GM18499 (cell line): ENCODE measurements at regions not wholly inside any gene's neighbourhood (a gene's known extent, or its start where the extent isn't known, plus 50 kb on each side); places are given as distances from the start of the nearest gene placed in this dataset.

Experiments
- ATAC-seq: cut with Tn5 transposase; IDR thresholded peaks from one replicate; pipeline ENCODE4 v1.9.1; 2021; ENCODE audit warnings: moderate number of reproducible peaks; ENCODE audit not compliant: insufficient read depth, unreplicated experiment

GRCh38 chr1:79323239-79324025 is 316.9 kb upstream of the ADGRL4 start:
- no peak for ATAC-seq

DNA sequence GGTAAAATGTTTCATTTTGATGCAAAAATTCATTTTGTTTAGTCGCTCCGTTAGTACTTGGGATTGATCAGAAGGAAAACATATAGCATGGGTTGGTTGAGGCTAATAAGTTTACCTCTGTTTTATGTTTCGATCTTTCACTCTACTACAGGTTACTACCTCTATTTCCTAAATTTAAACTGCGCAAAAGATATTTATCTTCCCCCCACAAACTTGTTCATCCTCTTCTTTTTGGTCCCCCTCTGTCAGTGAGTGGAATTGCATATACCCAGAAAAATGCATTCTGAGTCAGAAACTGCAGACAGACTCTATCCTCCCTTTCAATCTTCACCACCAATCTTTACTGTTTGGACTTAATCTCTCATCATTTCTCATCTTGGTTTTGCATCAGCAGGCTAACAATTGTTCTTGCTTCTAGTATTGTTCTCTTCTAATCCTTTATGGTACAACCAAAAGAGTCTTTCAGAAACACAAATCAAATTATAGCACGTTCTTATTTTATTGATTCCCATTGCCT is 316.0 kb upstream of the ADGRL4 start:
- ATAC-seq = no peak

DNA sequence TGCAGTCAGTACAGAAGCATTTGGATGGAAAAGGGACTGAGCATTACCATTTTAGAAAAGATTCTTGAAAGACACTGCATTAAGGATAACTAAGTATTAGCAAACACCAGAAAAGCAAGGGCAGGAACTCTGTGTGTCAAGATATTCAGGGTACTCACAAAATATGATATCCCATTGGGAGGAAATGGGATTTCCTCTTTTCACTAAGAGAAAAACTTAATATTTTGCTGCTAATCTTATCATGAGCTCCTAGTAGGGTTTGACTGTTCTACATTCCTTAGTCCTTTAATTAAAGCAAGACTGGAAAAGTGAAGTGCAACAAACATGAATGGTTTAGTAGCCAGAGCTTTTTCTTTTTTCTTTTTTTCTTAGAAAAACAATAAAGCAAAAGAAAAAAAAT is 305.9 kb upstream of the ADGRL4 start:
- ATAC-seq = no peak

DNA sequence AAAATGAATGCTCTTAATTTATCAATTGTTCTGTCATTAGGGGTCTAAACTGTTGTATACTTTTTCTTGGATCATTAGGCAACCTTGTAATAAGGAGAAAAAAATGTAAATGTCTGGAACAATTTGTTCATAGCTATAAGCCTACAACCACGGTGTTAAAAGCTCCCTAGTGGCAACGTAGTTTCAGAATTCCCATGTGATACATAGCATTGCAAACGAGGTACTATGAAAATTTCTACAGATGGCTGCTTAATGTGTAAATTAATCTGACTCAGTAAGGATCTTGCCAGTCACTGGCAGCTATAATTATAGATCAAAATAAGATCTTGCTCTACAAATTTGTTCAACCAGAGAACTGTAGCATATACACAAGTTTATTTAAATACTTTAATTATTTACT is 304.1 kb upstream of the ADGRL4 start:
- ATAC-seq = no peak

DNA sequence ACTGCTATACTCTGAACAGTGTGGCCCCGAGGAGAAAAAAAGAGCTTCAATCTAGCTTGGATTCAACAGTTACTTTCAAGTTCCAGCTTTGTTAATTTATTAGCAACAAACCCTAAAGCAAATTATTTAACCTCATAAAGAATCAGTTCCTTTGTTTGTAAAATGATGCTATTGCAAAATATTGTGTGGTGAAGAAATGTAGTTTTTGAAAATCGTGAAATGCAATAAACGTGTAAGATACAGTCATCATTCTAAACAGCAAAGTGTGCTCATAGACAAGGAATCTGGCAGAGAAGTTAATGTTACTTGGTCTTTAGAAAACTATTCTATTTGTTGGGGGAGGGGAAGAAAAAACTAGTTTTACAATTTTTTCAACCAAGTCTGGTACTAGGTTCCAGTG is 297.6 kb upstream of the ADGRL4 start:
- no peak for ATAC-seq

DNA sequence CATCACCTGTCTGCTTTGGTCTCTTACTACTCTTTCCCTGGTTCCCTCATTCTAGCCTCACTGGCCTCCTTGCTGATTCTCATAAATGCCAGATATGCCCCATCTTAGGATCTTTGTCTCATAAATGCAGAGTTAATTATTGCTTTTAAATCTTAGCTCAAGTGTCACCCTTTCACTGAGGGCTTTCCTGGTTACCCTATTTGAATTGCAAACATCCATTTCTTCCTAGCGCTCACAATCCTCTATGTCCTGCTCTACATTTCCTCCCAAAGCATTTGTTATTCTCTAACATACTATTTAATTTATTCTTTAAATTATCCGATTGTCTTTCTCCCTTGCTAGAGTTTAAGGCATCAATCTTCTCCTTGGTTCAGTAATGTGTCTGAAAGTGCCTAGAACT is 296.5 kb upstream of the ADGRL4 start:
- ATAC-seq = no peak

DNA sequence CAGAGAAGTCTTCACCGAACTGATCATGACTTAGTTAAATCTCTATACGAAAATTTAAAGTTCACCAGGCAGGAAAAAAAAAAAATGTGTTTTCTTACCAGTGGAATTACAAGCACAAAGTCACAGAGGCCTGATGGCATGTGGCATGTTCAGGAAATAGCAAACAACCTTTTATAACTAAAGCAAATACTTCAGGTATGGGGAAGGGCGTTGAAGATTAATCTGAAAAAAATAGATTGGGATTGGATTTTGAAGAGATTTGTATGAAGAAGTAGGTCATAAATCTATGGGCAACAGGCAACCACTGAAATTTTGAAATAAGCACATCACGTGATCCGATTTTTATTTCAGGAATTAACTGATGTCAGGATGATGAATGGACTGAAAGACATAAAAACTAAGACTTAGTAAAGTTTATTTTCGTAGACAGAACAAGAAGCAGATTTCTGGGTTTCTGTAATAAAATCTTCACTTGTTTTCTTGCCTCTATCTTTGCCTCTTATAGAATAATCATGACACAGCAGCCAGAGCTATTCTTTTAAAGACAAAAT is 295.9 kb upstream of the ADGRL4 start:
- no peak for ATAC-seq

- ATAC-seq = no peak
Measured at GRCh38 chr1:79295967-79296366, 289.4 kb upstream of the ADGRL4 start.

GRCh38 chr1:79293611-79294010 is 287.1 kb upstream of the ADGRL4 start:
- ATAC-seq = no peak

- ATAC-seq = no peak
Measured at GRCh38 chr1:79290927-79291474, 284.5 kb upstream of the ADGRL4 start.

DNA sequence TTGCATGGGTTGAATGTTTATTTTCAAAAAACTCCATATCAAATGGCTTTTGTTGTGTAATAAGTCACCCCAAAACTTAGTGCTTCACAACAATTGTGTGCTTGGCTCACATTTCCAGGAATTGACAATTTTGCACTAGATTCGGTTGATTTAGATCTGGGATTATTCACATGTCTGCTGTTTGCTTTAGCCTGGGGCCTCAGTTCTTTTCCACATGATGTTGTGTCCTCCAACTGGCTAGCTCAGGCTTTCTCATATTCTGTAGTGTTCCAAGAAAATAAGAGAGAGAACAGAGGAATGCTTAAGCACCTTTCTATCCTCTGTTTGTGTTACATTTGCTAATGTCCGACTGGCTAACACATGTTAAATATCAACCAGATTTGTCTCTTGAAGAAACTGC is 281.5 kb upstream of the ADGRL4 start:
- ATAC-seq = no peak

DNA sequence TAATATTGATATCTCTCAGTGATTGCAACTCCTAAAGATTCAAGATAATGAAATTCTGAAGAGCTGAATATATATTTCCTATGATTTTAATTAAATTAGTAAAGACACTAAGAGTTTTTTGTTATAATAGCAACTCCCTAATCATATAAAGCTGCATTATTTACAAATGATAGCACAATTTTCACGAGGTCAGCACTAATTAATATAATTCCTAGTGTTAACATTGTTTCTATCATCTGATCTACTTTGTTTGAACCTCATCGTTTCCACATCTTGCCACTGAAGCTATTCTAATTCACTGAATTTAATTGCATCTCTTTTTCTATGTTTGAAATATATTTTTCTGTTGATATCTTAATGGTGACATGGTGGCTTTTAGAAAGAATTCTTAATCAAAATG is 279.1 kb upstream of the ADGRL4 start:
- no peak for ATAC-seq

GRCh38 chr1:79283451-79283850 is 276.9 kb upstream of the ADGRL4 start:
- no peak for ATAC-seq

DNA sequence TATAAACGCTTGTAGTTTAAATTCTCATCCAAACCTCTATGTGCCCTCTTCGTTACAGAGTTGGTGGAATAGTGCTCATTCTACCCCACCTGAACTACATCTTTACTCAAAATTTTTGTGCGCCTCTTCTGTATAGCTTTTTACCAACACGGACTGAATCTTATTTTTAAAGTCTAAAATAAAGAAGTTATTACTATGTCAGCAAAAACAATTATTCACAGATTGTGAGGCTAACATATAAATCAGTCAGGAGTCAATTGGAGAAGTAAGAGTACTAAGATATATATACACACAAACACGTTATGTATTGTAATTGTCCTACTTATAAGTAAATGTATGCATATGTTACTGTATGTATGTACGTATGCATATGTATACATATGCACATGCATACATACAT is 274.9 kb upstream of the ADGRL4 start:
- no peak for ATAC-seq

DNA sequence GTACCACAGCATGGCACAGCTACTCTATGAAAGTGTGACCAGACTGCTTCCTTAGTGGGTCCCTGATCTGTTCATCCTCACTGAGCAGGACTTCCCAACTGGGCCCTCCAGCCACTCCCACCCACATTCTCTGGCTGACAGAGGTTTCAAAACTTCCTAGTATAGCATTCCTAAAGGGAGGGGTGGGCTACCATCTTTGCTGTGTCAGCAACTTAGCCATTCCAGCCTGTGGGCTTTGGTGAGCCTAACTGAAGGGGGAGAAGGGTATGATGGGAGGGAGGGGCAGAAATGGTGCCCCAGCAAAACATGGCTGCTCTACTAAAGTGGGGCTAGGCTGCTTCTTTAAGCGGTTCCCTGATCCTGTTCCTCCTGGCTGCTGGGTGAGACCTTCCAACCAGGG is 265.2 kb upstream of the ADGRL4 start:
- ATAC-seq = no peak

DNA sequence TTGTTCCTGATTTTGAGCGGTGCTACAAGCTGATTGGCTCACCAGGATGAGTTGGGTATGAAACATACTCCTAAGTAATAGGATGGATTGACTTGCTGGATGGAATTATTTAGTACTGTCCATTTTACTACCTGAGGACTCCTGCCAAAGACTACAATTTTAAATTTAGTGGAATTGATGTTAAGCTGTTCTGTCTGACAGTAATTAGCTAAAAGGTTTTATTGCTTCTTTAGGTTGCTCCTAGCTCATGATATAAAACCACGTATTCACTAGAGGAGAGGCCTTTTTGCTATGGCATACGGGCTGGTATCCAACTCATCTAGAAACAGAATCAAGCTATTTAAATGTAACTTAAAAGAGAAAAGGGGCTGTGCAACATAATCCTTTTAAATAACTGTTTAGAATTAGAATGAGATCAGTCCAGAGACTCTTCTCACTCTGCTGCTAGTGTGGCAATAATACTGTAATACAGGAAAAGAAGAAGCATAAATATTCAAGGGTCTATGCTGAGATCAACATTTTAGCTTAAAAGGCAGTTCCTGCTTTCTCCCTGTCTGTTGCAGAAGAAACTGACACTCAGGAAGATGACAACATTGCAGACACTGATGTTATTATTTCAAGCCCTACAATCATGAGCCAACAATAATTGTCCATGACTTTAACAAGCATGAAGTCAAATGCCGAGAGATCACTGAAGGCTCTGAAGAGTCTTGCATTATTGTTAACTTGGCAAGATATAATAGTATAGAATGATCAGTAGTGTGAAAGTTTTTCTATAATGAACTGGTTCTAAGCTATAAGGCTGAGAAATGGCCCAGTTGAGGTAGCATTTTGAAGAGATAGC is 258.7 kb upstream of the ADGRL4 start:
- ATAC-seq = no peak

GRCh38 chr1:79264285-79264684 is 257.8 kb upstream of the ADGRL4 start:
- no peak for ATAC-seq

- no peak for ATAC-seq
Measured at GRCh38 chr1:79262745-79263258, 256.3 kb upstream of the ADGRL4 start.

DNA sequence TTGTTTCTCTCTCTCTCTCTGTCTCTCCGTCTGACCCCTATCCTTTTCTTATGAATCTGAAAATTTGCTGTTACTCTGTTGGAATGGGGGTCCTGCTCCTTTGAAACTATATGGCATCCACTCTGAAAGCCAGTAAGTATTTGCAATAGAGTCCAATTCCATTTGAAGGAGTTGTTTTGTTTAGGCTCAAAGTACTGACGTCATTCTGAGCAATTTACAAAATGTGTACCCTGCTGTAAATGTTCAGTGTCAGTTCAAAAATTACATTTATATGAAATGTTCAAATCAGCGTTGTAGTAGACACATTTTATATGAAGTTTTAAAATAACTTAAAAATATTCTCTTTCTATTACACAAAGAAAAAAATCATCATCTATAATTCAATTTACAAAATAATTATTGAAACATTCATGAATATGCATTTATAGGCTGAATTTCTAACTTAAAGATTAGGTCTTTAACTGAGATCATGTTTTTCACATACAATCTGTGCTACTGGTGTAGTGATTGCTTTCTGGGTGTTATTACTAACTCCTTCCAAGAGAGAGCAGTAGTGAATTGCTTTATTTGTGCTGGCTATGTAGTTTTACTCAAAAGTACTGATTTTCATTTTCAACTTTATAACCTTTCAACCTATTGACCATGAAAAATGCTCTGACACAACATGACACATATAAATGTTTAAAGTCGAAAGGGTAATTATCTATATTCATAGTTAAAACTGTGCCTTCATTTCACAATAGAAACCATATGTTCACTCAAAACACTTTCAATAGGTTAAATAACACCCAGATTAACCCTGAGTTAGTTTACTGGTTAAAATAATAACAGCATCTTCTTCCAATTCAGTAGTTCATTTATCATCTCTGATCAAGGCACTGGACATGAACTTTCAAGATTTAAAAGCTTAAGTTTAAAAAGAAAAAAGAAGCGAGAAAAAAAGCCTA is 253.1 kb upstream of the ADGRL4 start:
- no peak for ATAC-seq

GRCh38 chr1:79255421-79255820 is 248.9 kb upstream of the ADGRL4 start:
- ATAC-seq = no peak
